Transverse colon (tissue), 4 donors: ENCODE measurements at regions not wholly inside any gene's neighbourhood (a gene's known extent, or its start where the extent isn't known, plus 50 kb on each side); places are given as distances from the start of the nearest gene placed in this dataset.

Source experiments
- DNase-seq: peaks from one replicate; pipeline ENCODE4 v3.0.0-alpha.2; 2019
- H3K27ac ChIP-seq, 4 donors: fragments of 200-600 bp; sonication (generic); 2 replicates each; pipeline ENCODE4 v1.5.1; 2016 to 2018; ENCODE audit warnings: inconsistent platforms in 4 of 4
- H3K27me3 ChIP-seq: fragments of 200-600 bp; sonication (generic); 2 replicates; pipeline ENCODE4 v1.5.1; 2017; ENCODE audit warnings: inconsistent platforms
- H3K36me3 ChIP-seq, 4 donors: fragments of 200-600 bp; sonication (generic); 2 replicates each; pipeline ENCODE4 v1.5.1; 2017 to 2019; ENCODE audit warnings: inconsistent platforms in 4 of 4
- H3K4me1 ChIP-seq, 4 donors: fragments of 200-600 bp; sonication (generic); 2 replicates each; pipeline ENCODE4 v1.5.1; 2017 to 2020; ENCODE audit warnings: inconsistent platforms in 4 of 4
- H3K4me3 ChIP-seq, 4 donors: fragments of 200-600 bp; sonication (generic); 1 replicate in 1 of 4; 2 replicates in 3 of 4; pipeline versions ENCODE4 v1.5.1 to v1.6.1; 2017 to 2019; ENCODE audit warnings: inconsistent platforms in 4 of 4
- H3K9me3 ChIP-seq, 2 donors: fragments of 200-600 bp; sonication (generic); 2 replicates each; pipeline ENCODE4 v1.5.1; 2017 to 2019; ENCODE audit warnings: inconsistent platforms in 2 of 2
- EP300 ChIP-seq: sonication (generic); formaldehyde crosslinking; IDR thresholded peaks from one replicate; pipeline ENCODE4 v1.6.1; 2017; ENCODE audit warnings: antibody characterized with exemption, low read depth
- POLR2A ChIP-seq: fragments of 450-650 bp; IDR thresholded peaks from one replicate; pipeline ENCODE4 v1.6.1; 2016; ENCODE audit warnings: antibody characterized with exemption, mild to moderate bottlenecking, moderate library complexity
- POLR2AphosphoS5 ChIP-seq, 3 donors: sonication (generic); formaldehyde crosslinking; IDR thresholded peaks; one replicate each; pipeline ENCODE4 v1.6.1; 2016; ENCODE audit warnings: antibody characterized with exemption in 3 of 3
- WGBS, 2 donors: methylation state at CpG; one replicate each; pipeline ENCODE4 v1.1.5; 2018; ENCODE audit warnings: low coverage in 1 of 2; 5-methylcytosine and 5-hydroxymethylcytosine counted together
- in situ Hi-C, 4 donors: fragments of 200-750 bp; cut with MboI; loops; one replicate each; pipeline versions ENCODE4 v1.15.0 to v1.15.1; 2017; ENCODE audit warnings: low sequenced_read_pairs in 3 of 4, low pct_ligation_motif_present in 1 of 4, low pct_unique_long_range_greater_than_20kb in 1 of 4
- intact Hi-C: fragments of 100-400 bp; cut with DNase I; formaldehyde crosslinking; loops from one replicate; pipeline ENCODE4 v1.15.1; 2023; ENCODE audit warnings: low total_unique reads
- TF ChIP-seq, protein P1 (sequence below), 5 experiments: fragments of 200-600 bp in 3 of 5; fragments of 450-650 bp in 2 of 5; sonication (generic) in 3 of 5; IDR thresholded peaks; 1 replicate in 2 of 5; 2 replicates in 3 of 5; pipeline ENCODE4 v1.5.1; 2016 to 2017; ENCODE audit warnings: antibody characterized with exemption in 5 of 5, inconsistent platforms in 3 of 5, mild to moderate bottlenecking in 2 of 5, moderate library complexity in 1 of 5

DNA sequence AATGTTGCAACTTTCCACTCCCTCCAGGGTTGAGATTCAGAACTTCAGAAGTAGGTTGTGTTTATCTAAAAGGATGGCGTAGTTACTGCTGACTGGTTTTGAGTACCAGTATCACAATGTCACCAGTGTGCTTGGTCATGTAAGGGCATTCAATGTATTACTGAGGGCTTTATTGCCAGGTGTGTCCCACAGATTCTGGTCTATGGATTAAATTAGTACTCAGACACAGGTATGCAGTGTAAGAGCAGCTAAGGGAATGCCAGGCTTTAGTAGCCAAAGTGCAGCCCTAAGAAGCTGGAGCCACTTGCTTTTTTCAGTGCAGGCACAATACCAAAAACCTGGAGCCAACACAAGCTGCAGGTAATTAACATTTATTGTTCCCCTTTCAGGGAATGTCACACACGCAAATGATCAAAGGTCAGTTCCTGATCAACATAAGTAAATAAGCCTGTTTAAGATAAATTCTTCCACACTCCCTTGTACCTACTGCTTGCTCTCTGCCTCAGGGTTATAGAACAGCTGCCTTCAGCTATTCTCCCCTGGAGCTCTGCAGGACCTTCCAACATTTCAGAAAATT lies 130.1 kb upstream of the ZNF91 start:
- Histone ChIP-seq H3K36me3 (no peaks in the 10 kb centered on the region), H3K27me3 (no peaks in the 10 kb centered on the region), H3K27ac (peak overlapping the region in 3 of 4 donors; percentile 46 to 68 (median 48)), H3K4me3 (no peak overlapping the region), H3K4me1 (peaks cover 0 to 2% (median 0%) of the 10 kb centered on the region in 4 donors), H3K9me3 (peaks cover 0 to 9% of the 10 kb centered on the region in 2 donors)
- 33 to 61% methylated on average over 1 to 2 of the region's 2 CpGs for WGBS, 2 donors
- intact Hi-C loops = no loop called here
- TF ChIP-seq EP300 (no peak), POLR2AphosphoS5 (IDR thresholded peaks at IDR 0.05) (peak in 1 of 3 donors; percentile 27)
- in situ Hi-C loops = no loop called here
- peak; percentile 41 for DNase-seq

- in situ Hi-C loops (no loop called here), intact Hi-C loops (no loop called here)
- DNase-seq = no peak
- Histone ChIP-seq H3K36me3 (no peaks in the 10 kb centered on the region), H3K4me1 (peaks cover 0 to 2% (median 0%) of the 10 kb centered on the region in 4 donors), H3K9me3 (peaks cover 0 to 9% of the 10 kb centered on the region in 2 donors), H3K4me3 (no peak overlapping the region), H3K27ac (no peak overlapping the region), H3K27me3 (no peaks in the 10 kb centered on the region)
- no peak for TF ChIP-seq EP300
- no peak for TF ChIP-seq POLR2A
- TF ChIP-seq, protein P1, sequence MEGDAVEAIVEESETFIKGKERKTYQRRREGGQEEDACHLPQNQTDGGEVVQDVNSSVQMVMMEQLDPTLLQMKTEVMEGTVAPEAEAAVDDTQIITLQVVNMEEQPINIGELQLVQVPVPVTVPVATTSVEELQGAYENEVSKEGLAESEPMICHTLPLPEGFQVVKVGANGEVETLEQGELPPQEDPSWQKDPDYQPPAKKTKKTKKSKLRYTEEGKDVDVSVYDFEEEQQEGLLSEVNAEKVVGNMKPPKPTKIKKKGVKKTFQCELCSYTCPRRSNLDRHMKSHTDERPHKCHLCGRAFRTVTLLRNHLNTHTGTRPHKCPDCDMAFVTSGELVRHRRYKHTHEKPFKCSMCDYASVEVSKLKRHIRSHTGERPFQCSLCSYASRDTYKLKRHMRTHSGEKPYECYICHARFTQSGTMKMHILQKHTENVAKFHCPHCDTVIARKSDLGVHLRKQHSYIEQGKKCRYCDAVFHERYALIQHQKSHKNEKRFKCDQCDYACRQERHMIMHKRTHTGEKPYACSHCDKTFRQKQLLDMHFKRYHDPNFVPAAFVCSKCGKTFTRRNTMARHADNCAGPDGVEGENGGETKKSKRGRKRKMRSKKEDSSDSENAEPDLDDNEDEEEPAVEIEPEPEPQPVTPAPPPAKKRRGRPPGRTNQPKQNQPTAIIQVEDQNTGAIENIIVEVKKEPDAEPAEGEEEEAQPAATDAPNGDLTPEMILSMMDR (IDR thresholded peaks at IDR 0.05) = no peak
- no peak for TF ChIP-seq POLR2AphosphoS5 (IDR thresholded peaks at IDR 0.05)
Measured at GRCh38 chr19:23523863-23524262, 128.6 kb upstream of the ZNF91 start.

DNA sequence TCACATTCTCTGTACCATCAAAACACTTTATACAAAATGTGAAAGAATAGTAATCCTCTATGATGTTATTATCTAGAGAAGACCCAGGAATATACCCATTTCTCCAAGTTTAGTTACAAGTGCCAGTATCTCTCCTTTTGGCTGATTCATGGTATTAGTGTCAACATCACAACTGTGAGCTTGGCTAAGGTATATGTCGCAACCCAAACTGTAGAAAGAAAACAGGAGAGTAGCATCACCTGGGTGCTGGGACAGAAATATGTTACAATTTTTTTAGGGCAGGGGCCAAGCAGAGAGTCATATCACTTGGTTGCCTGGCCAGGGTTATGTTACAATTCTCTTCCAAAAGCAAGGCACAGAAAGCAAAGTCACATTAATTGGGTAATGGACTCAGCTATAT lies 127.2 kb upstream of the ZNF91 start:
- in situ Hi-C loops (no loop called here), intact Hi-C loops (no loop called here)
- Histone ChIP-seq H3K36me3 (no peaks in the 10 kb centered on the region), H3K27ac (no peak overlapping the region), H3K27me3 (no peaks in the 10 kb centered on the region), H3K4me1 (peaks cover 0 to 2% (median 0%) of the 10 kb centered on the region in 4 donors), H3K4me3 (no peak overlapping the region), H3K9me3 (peaks cover 0 to 8% of the 10 kb centered on the region in 2 donors)
- no peak for TF ChIP-seq EP300
- TF ChIP-seq POLR2AphosphoS5 (IDR thresholded peaks at IDR 0.05) = no peak
- TF ChIP-seq POLR2A = no peak
- TF ChIP-seq, protein P1 (IDR thresholded peaks at IDR 0.05) = no peak
- no peak for DNase-seq
- WGBS, 2 donors = 78% methylated on average over 1 of the region's 1 CpG; no CpG with 5 or more reads in 1 of the 2 donors

GRCh38 chr19:23521471-23521870 lies 126.2 kb upstream of the ZNF91 start:
- Histone ChIP-seq H3K4me3 (no peak overlapping the region), H3K36me3 (no peaks in the 10 kb centered on the region), H3K27ac (no peak overlapping the region), H3K27me3 (no peaks in the 10 kb centered on the region), H3K9me3 (peaks cover 0 to 2% of the 10 kb centered on the region in 2 donors), H3K4me1 (peaks cover 0 to 2% (median 0%) of the 10 kb centered on the region in 4 donors)
- TF ChIP-seq EP300 (no peak), POLR2A (no peak), POLR2AphosphoS5 (IDR thresholded peaks at IDR 0.05) (no peak)
- TF ChIP-seq, protein P1 (IDR thresholded peaks at IDR 0.05) = no peak
- in situ Hi-C loops (no loop called here), intact Hi-C loops (no loop called here)
- WGBS, 2 donors = 88% methylated on average over 1 of the region's 1 CpG; no CpG with 5 or more reads in 1 of the 2 donors
- DNase-seq = no peak

- Histone ChIP-seq H3K9me3 (peaks cover 0 to 2% of the 10 kb centered on the region in 2 donors), H3K4me3 (no peak overlapping the region), H3K4me1 (no peaks in the 10 kb centered on the region), H3K27ac (no peak overlapping the region), H3K36me3 (no peaks in the 10 kb centered on the region), H3K27me3 (no peaks in the 10 kb centered on the region)
- TF ChIP-seq, protein P1 (IDR thresholded peaks at IDR 0.05) = no peak
- TF ChIP-seq EP300 = no peak
- no peak for TF ChIP-seq POLR2A
- TF ChIP-seq POLR2AphosphoS5 (IDR thresholded peaks at IDR 0.05) = no peak
- 80% methylated on average over 2 of the region's 2 CpGs; no CpG with 5 or more reads in 1 of the 2 donors for WGBS, 2 donors
- in situ Hi-C loops = no loop called here
- intact Hi-C loops = no loop called here
- no peak for DNase-seq
Measured at GRCh38 chr19:23520441-23520840, 125.2 kb upstream of the ZNF91 start.
